ENCODE measurements at regions not wholly inside any gene's neighbourhood (a gene's known extent, or its start where the extent isn't known, plus 50 kb on each side); places are given as distances from the start of the nearest gene placed in this dataset.

DNA sequence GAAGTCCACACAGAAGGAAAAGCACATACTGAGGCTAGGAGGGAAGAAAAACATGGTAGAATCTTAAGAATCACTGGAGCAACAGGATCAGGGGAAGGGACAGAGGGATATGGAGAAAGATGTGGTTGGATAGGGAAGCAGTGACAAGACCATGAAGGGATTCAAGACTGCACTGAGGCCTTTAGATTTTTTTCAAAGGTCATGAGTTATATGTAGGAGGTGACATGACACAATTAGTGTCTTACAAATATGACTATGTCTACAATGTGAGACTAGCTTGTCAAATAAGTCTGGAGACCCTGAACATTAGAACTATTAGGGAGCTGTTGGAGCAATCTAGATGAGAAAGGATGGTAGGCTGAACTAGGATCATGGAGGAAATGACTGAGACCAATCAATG lies 1130.3 kb upstream of the ZEB2 start:
- ATAC-seq (ENCODE audit: low FRiP score) (no peak), DNase-seq (ENCODE audit: low spot score) (no peak)
- TF ChIP-seq, protein P1, sequence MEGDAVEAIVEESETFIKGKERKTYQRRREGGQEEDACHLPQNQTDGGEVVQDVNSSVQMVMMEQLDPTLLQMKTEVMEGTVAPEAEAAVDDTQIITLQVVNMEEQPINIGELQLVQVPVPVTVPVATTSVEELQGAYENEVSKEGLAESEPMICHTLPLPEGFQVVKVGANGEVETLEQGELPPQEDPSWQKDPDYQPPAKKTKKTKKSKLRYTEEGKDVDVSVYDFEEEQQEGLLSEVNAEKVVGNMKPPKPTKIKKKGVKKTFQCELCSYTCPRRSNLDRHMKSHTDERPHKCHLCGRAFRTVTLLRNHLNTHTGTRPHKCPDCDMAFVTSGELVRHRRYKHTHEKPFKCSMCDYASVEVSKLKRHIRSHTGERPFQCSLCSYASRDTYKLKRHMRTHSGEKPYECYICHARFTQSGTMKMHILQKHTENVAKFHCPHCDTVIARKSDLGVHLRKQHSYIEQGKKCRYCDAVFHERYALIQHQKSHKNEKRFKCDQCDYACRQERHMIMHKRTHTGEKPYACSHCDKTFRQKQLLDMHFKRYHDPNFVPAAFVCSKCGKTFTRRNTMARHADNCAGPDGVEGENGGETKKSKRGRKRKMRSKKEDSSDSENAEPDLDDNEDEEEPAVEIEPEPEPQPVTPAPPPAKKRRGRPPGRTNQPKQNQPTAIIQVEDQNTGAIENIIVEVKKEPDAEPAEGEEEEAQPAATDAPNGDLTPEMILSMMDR (IDR thresholded peaks at IDR 0.05), result no peak

DNA sequence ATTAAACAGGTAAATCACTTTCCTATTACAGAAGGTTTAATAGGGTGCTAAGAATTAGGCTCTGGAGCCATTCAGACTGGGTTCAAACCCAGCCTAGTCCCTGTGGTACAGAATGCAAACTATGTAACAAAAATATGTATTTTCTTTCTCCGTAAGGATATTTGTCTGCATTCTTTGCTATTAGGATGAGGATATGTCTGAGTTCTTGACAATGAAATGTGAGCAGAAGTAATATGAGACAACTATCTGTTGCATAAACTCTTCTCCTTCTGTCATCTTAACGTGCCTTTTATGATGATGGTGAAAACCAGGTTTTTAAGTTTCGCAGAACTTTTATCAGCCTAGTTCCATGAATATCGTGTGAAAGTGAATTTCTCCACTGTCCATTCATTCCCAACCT lies 1129.1 kb upstream of the ZEB2 start:
- TF ChIP-seq, protein P1 (IDR thresholded peaks at IDR 0.05), result no peak
- no peak for DNase-seq (ENCODE audit: low spot score)
- no peak for ATAC-seq (ENCODE audit: low FRiP score)

DNA sequence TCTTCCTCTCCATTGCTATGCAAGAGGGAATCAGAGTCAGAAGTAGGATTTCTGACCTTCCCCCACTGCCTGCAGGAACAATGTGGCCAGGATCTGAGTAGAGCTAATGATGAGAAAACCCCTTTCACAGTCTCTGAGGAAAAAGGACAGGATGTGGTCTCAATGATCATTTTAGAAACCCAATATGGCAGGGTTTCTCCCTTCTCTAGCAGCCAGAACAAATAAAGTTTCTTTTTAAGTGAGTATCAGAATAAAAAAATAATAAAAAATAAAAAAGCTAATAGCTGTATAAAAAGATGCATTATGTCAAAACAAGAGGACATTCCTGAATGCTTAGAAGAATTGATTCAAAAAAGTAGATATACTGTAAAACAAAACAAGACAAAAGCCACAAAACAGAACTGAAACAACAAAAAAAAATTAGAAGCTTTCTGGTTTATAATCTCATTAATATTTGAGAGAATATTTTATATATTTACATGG lies 1124.9 kb upstream of the ZEB2 start:
- ATAC-seq (ENCODE audit: low FRiP score), result no peak
- TF ChIP-seq, protein P1 (IDR thresholded peaks at IDR 0.05), result no peak
- no peak for DNase-seq (ENCODE audit: low spot score)

DNA sequence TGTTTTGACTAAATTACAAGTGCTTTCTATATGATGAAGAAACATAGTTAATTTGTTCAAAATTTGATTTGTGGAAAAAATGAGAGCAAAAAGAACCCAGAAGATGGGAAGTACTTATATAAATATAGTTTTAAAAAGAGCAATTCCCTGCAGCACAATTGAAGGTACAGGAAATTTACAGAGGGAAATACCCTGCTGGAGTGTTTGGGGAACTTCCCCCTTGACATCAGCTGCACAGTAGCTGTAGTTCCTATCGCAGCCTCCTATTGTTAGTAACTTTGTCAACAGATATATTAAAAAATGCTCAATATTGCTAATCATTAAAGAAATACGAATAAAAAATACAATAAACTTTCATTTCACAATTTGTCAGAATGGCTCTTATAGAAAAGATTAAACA lies 1118.8 kb upstream of the ZEB2 start:
- TF ChIP-seq, protein P1 (IDR thresholded peaks at IDR 0.05), result no peak
- DNase-seq (ENCODE audit: low spot score), result no peak
- no peak for ATAC-seq (ENCODE audit: low FRiP score)

DNA sequence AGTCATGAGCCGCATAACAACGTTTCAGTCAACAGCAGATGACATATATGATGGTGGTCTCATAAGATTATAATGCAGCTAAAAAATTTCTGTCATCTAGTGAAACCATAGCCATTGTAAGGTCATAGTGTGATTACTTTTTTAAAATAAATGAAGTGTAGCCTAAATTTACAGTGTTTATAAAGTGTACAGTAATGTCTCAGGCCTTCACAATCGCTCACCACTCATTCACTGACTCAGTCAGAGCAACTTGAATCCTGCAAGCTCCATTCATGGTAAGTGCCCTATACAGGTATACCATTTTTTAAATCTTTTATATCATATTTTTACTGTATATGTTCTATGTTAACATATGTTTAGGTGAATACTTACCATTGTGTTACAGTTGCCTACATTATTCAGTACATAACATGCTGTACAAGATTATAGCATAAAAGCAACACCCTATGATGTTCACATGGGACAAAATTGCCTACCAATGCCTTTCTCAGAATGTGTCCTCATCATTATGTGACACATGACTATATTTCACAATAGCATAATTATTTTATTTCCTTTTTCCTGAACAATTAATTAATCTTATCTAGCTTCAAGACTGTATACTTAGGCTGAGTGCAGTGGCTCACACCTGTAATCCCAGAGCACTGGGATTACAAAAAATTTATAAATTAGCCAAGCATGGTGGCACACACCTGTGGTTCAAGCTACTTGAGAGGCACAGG lies 1115.9 kb upstream of the ZEB2 start:
- TF ChIP-seq, protein P1 (IDR thresholded peaks at IDR 0.05), result no peak
- ATAC-seq (ENCODE audit: low FRiP score) (no peak), DNase-seq (ENCODE audit: low spot score) (no peak)

DNA sequence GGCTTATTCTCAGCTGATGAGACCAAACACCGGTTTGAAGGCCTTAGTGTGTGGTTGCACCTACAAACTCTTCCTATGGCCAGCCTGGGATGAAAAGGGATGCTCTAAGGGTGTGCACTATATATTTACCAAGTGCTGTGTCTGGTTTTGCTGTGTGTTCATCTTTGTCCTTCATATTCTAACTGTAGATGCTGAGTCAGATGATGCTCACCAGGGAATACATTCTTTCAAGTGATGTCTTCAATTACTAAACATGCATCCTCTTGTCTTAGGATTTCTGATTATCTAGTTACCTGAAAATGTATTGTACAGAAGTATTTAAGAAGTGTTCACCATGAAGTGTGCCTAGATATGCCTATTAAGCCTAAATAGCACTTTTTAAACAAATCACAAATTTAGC lies 1111.6 kb upstream of the ZEB2 start:
- ATAC-seq (ENCODE audit: low FRiP score) (no peak), DNase-seq (ENCODE audit: low spot score) (no peak)
- TF ChIP-seq, protein P1 (IDR thresholded peaks at IDR 0.05), result no peak

DNA sequence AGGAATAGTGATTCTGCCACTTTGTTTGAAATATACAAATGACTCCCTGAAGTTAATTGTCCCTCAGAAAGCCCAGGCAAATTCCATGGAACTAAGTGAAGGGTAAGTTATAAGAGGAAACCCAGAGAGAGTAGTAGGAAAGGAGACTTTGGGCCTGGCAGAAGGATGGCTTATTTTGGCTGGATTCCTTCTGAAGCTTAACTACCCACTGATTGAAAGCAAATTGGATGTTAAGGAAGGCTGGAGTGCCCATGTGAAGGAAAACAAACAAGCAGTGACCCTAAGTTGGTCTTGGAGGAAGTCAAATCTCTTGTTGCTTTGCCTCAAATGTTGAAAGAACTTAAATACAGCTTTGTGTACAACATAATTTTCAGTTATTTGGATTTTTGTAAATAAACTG lies 1106.4 kb upstream of the ZEB2 start:
- ATAC-seq (ENCODE audit: low FRiP score), result no peak
- TF ChIP-seq, protein P1 (IDR thresholded peaks at IDR 0.05), result no peak
- no peak for DNase-seq (ENCODE audit: low spot score)

Data from omental fat pad (tissue), 3 donors.